Neural crest cell (in vitro differentiated cells): ENCODE measurements at regions not wholly inside any gene's neighbourhood (a gene's known extent, or its start where the extent isn't known, plus 50 kb on each side); places are given as distances from the start of the nearest gene placed in this dataset.
A peak's percentile ranks its signal among the peaks of the same experiment; 100 is the strongest.

Experiments
- DNase-seq: peaks from one replicate; pipeline ENCODE4 v3.0.0; 2021; ENCODE audit warnings: low read depth, mixed read lengths, low spot score
- H3K27ac Mint-ChIP-seq: one replicate; pipeline ENCODE4 v1.8.0; 2021; ENCODE audit warnings: mild to moderate bottlenecking, mixed read lengths; ENCODE audit not compliant: unreplicated experiment
- H3K27me3 Mint-ChIP-seq: 2 replicates; pipeline ENCODE4 v1.8.0; 2021; ENCODE audit warnings: low read depth, mild to moderate bottlenecking, mixed read lengths
- H3K36me3 Mint-ChIP-seq: 2 replicates; pipeline ENCODE4 v1.8.0; 2021; ENCODE audit warnings: low read depth, mild to moderate bottlenecking, mixed read lengths
- H3K4me1 Mint-ChIP-seq: 2 replicates; pipeline ENCODE4 v1.8.0; 2021; ENCODE audit warnings: mixed read lengths
- H3K4me3 Mint-ChIP-seq: one replicate; pipeline ENCODE4 v1.8.0; 2021; ENCODE audit warnings: mild to moderate bottlenecking, mixed read lengths
- H3K9me3 Mint-ChIP-seq: 2 replicates; pipeline ENCODE4 v1.8.0; 2021; ENCODE audit warnings: mixed read lengths
- CTCF ChIP-seq: fragments of 200-600 bp; sonication (generic); conservative IDR thresholded peaks from 2 replicates; pipeline ENCODE4 v1.5.0; 2021; ENCODE audit warnings: antibody characterized with exemption, mild to moderate bottlenecking

- Mint-ChIP-seq H3K27ac (no peak overlapping the region), H3K4me1 (peaks cover 1% of the 10 kb centered on the region), H3K27me3 (peaks cover 8% of the 10 kb centered on the region), H3K36me3 (no peaks in the 10 kb centered on the region), H3K4me3 (no peak overlapping the region), H3K9me3 (no peaks in the 10 kb centered on the region)
- no peak for DNase-seq
- no peak for TF ChIP-seq CTCF
Measured at GRCh38 chr20:57894096-57894495, 184.3 kb upstream of the PMEPA1 start.

- no peak for TF ChIP-seq CTCF
- H3K4me1 Mint-ChIP-seq, result no peaks in the 10 kb centered on the region
- no peaks in the 10 kb centered on the region for H3K9me3 Mint-ChIP-seq
- peaks cover 8% of the 10 kb centered on the region for H3K27me3 Mint-ChIP-seq
- no peak overlapping the region for H3K4me3 Mint-ChIP-seq
- DNase-seq, result no peak
- no peak overlapping the region for H3K27ac Mint-ChIP-seq
- no peaks in the 10 kb centered on the region for H3K36me3 Mint-ChIP-seq
Measured at GRCh38 chr20:57893366-57893999, 183.7 kb upstream of the PMEPA1 start.

DNA sequence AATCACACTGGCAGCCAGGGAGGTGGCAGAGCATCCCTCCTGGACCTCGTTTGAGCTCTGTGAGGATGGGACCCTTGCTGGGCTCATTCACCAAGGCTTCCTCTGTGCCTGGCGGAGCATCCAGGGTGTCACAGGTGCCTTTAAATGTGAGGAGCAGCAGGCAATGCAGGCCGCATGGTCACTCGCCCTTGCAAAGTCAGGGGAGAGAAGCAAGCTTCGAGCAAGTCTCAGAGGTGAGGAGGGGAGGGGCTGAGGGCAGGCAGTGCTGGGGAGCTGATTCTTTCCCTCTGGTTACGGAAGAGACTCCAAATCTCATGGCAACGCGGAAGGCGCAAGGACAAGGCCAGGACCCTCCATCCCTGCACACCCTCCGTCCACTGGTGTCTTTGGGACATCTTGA, 182.7 kb upstream of the PMEPA1 start:
- DNase-seq, result no peak
- Mint-ChIP-seq H3K36me3 (no peaks in the 10 kb centered on the region), H3K4me3 (no peak overlapping the region), H3K4me1 (no peaks in the 10 kb centered on the region), H3K27ac (no peak overlapping the region), H3K9me3 (no peaks in the 10 kb centered on the region), H3K27me3 (peaks cover 10% of the 10 kb centered on the region)
- TF ChIP-seq CTCF, result no peak

GRCh38 chr20:57891014-57891413, 181.2 kb upstream of the PMEPA1 start:
- Mint-ChIP-seq H3K27me3 (peaks cover 10% of the 10 kb centered on the region), H3K4me1 (no peaks in the 10 kb centered on the region)
- TF ChIP-seq CTCF, result no peak

DNA sequence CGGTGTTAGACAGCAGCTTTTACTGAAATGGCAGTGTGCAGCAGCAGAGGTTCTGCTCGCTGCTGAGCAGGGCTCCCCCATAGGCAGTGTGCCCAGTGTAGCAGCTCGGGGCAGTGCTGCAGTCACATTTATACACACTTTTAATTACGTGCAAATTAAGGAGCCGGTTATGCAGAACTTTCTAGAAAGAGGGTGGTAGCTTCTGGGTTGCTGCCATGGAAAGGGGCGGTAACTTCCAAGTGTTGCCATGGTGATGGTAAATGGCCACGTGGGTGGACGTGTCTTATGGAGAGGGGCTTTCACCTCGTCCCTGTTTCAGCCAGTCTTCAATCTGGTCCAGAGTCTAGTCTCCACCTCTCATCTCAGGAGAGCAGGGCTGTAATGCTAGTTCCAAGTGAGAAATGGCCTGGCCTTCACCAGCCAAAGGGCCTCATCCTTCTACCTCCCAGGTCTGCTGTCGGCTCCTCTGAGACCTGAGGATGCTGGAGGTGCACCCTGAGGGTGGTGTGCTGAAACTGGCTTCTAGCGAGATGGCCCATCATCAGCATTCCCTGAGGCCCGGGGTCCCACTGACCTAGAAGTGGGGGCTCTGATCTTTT, 180.5 kb upstream of the PMEPA1 start:
- H3K4me3 Mint-ChIP-seq, result no peak overlapping the region

More at GRCh38 chr20:57891014-57891413, 181.2 kb upstream of the PMEPA1 start:
- no peak overlapping the region for H3K4me3 Mint-ChIP-seq
- H3K36me3 Mint-ChIP-seq, result no peaks in the 10 kb centered on the region
- DNase-seq, result no peak
- H3K9me3 Mint-ChIP-seq, result no peaks in the 10 kb centered on the region
- H3K27ac Mint-ChIP-seq, result no peak overlapping the region

More for the DNA sequence above, 180.5 kb upstream of the PMEPA1 start:
- Mint-ChIP-seq H3K36me3 (no peaks in the 10 kb centered on the region), H3K9me3 (no peaks in the 10 kb centered on the region), H3K4me1 (no peaks in the 10 kb centered on the region), H3K27ac (peak overlapping the region; percentile 83), H3K27me3 (peaks cover 10% of the 10 kb centered on the region)
- TF ChIP-seq CTCF, result no peak
- no peak for DNase-seq
